HG03469 (cell line): ENCODE measurements at regions not wholly inside any gene's neighbourhood (a gene's known extent, or its start where the extent isn't known, plus 50 kb on each side); places are given as distances from the start of the nearest gene placed in this dataset.
"Not testable (repeated sequence)": the region's sequence is repeated elsewhere in the genome, so short reads cannot be mapped to it uniquely, and the experiment has no call there.

Experiments used
- ATAC-seq: cut with Tn5 transposase; IDR thresholded peaks from one replicate; pipeline ENCODE4 v1.9.1; 2021; ENCODE audit warnings: mild to moderate bottlenecking, moderate library complexity, moderate number of reproducible peaks; ENCODE audit not compliant: unreplicated experiment

DNA sequence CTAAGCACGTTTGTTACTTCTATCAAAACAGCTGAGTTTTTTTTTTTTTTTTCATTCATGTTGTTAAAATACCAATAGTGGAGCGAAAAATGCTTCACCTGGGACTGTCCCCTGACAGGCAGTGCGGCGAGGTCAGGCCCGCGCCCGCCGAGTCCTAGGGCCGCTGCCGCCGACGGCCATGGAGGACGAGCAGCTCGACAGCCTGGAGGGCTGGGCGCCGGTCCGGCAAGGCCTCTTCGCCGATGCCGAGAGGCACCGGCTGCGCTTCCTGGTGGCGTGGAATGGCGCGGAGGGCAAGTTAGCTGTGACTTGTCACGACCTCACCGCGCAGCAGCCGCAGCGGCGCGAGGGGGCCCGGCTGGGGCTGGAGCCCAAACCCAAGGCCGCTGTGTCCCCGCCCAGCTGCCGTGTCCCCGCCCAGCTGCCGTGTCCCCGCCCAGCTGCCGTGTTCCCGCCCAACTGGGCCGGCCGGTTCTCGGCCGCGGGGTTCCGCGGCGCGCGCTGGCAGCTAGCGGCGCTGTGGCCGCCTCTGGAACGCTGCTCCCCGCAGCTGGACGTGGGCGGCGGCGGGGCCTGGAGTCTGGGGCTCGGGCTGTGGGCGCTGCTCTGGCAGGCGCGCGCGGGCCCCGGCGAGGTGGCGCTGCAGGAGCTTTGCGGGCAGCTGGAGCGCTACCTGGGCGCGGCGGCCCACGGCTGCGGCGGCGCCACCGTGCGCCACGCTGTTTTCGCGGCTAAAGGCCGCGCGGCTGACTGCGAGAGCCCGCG, 56.7 kb upstream of the GOLGA8R start:
- ATAC-seq: peak; percentile 68

DNA sequence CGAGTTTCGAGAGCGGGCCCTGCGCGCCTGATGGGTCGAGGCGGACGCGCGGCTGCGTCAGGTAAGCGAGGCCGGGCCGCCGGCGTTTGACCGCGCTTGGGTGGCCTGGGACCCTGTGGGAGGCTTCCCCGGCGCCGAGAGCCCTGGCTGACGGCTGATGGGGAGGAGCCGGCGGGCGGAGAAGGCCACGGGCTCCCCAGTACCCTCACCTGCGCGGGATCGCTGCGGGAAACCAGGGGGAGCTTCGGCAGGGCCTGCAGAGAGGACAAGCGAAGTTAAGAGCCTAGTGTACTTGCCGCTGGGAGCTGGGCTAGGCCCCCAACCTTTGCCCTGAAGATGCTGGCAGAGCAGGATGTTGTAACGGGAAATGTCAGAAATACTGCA, 57.3 kb upstream of the GOLGA8R start:
- ATAC-seq: not testable (repeated sequence)

DNA sequence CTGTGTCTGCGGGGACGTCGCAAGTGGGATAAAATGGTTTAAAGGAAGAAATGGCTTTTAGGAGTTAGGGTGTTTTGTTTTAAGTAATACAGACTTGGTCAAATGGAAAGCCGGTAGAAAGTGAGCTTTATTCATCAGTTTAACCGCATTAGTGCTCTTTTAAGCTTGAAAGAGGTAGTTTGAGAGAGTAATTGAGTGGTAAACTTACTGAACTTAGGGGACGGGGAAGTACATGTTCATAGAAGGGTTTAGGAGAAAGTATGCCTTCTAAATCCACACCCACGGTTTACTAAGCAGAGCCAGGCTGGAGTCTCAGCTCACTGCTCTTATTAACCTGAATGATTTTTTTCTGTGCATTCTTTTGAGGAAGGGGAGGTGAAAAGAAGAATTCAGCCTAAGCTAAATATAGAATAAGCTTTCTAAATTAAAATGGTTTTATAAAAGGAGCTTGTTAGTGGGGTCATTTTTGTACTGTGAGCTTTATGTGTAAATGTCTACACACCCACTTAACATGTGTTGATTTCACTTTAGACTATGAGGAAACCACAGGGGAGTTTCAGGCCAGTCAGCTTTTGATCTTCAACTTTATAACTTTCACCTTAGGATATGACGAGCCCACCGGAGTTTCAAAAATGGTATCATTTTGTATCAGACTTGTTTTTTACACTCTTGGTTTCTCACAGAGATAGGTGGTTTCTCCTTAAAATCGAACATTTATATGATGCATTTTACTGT, 57.9 kb upstream of the GOLGA8R start:
- ATAC-seq: not testable (repeated sequence)

DNA sequence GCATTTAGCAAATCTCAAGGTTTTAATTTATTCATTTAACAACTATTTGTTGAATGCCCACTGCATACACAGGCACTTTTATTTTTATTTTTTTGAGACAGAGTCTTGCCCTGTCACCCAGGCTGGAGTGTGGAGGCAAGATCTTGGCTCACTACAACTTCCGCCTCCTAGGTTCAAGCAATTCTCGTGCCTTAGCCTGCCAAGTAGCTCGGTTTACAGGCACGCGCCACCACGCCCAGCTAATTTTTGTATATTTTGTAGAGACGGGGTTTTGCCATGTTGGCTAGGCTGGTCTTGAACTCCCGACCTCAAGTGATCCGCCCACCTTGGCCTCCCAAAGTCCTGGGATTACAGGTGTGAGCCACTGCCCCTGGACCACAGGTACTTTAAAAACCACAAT, 67.0 kb upstream of the GOLGA8Q start:
- not testable (repeated sequence) for ATAC-seq

DNA sequence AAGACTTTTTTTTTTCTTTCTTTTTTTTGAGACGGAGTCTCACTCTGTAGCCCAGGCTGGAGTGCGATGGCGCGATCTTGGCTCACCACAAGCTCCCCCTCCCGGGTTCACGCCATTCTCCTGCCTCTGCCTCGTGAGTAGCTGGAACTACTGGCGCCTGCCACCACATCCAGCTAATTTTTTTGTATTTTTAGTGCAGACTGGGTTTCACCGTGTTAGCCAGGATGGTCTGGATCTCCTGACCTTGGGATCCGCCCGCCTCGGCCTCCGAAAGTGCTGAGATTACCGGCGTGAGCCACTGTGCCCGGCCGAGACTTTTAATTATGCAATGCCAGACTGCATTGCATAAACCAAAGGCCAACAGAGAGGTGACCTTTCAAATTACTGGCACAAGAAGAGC, 62.6 kb upstream of the GOLGA8Q start:
- not testable (repeated sequence) for ATAC-seq

DNA sequence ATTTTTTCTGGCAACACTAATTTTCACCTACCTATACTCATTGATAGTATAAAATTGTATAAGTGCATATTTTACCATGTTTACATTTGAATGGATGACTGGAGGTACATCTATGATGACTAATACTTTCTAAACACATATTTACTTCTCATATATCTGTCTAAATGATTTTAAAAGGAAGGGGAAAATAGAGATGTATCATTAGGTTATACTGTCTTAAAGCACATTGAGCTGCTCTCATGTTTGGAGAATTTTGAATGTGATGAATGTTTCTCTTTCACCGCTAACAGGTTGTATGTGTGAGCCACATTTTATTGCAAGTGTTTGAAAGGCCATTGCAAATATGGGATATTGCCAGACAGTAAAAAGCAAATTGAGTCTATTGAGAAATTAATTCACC, 61.5 kb upstream of the GOLGA8Q start:
- not testable (repeated sequence) for ATAC-seq

DNA sequence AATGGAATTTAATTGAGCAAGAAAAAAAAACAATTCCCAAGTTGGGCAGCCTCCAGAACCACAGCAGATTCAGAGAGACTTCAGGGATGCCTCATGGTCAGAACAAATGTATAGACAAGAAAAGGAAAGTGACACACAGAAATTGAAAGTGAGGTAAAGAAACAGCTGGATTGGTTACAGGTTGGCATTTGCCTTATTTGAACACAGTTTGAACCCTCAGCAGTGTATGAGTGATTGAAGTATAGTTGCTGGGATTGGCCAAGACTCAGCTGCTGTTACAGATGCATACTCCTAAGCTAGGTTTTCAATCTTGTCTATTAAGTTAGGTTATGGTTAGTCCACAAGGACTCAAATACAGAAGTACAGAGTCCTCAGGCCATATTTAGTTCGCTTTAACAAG, 57.9 kb upstream of the GOLGA8Q start:
- ATAC-seq: not testable (repeated sequence)

DNA sequence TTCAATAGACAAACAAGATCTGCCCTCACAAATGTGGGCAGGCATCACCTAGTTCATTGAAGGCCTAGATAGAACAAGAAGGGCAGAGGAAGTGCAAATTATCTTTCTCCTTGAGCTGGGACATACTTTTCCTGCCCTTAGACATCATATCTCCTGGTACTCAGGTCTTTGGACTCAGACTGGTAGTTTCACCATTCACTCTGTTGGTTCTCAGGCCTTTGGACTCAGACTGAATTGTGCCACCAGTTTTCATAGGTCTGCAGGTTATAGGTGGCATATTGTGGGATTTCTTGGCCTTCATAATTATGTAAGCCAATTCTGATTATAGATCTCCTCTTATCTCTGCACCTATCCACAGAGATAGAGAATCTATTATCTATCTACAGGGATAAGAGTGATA, 54.6 kb upstream of the GOLGA8Q start:
- not testable (repeated sequence) for ATAC-seq

DNA sequence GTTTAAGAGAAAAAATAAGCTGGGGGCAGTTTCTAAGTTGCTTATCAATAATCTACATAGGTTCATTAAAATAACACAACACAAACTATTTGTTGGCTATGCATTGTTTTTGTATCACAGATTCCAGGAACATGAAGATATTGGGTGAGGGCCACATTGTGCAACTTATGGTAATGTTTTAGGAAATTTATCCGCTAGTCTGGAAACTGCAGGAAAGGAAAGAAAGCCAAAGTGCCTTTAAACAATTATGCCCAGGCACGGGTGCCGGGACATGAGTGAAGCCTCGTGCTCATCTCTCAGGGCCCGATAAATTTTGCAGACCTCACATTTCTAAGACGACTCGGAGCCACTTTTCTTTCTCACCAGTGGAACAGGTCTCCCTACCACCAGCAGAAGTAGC, 52.6 kb upstream of the GOLGA8Q start:
- ATAC-seq: not testable (repeated sequence)

DNA sequence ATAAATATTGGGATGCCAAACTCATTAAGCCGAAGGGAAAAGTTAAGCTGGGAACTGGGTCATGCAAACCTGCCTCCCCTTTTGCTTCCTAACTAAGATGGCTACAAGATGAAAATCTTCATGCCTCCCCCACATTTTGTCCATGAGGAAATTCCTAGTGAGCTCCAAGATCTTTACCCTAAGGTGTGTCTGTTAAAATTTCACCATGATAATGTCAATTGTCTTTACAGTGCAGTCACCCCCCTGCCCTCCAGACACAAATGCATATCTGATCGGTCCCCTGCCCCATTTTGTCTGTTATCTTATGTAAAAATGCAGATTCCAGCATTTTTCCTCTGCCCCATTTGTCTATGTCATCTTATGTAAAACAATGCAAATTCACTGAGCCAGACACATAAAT, 51.3 kb upstream of the GOLGA8Q start:
- ATAC-seq: not testable (repeated sequence)
